Dermis microvascular lymphatic vessel endothelial cell (primary cell): ENCODE measurements at regions not wholly inside any gene's neighbourhood (a gene's known extent, or its start where the extent isn't known, plus 50 kb on each side); places are given as distances from the start of the nearest gene placed in this dataset.
A peak's percentile ranks its signal among the peaks of the same experiment; 100 is the strongest.
"Not testable (repeated sequence)": the region's sequence is repeated elsewhere in the genome, so short reads cannot be mapped to it uniquely, and the experiment has no call there.

ENCODE experiments used
- DNase-seq, 2 donors: peaks; one replicate each; pipeline versions ENCODE4 v3.0.0 to v3.0.0-alpha.2; 2010; ENCODE audit warnings: low read depth in 2 of 2

GRCh38 chr13:97520061-97520460, 86.1 kb downstream of the RAP2A start:
- no peak for DNase-seq

DNA sequence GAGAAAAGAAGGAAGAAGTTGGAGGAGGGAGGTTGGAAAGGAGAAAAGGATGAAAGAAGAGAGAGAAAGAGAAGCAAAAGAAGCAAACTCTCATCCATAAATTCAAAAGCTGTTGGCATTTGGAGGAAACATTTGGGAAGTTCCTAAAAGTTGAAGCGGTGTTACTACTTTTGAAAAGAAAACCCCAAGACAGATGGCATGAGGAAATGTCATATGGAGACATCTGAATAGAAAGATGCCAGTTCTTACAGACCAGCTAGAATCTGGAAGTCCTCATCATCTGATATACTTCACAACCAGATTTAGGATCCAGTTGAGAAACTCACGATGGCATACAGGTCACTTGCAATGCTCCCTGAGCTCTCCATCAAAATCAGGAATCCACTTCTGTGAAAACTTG, 86.9 kb downstream of the RAP2A start:
- no peak for DNase-seq

DNA sequence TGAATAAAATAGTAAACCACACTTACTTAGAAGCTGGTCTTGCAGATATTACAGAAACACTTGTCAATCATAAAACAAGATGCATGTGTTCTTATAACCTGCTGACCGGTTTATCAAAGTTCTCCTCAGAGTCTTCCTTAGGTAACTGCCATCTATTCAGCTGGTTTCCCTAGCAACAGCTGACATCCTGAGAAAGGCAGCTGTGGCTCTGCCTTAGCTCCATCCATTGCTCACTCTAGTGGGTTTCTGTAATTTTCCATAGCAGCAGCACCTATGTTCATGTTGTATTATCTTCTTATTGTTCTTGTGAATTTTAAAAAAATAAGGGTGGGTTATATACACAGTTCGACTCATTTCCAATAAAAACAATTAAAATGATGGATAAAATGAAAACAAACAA, 87.8 kb downstream of the RAP2A start:
- DNase-seq, result no peak

DNA sequence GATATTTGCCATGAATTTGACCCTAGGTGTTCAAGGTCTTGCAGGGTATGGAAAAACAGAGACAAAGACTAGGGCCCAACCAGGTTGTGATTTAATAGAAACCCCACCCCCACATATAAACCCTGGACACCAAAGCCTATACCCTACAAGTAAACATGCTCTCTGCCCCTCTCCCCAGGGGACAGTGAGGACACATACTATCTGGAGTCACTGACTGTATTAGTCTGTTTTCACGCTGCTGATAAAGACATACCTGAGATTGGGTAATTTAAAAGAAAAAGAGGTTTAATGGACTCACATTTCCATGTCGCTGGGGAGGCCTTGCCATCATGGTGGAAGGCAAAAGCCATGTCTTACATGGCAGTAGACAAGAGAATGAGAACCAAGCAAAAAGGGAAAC, 88.3 kb downstream of the RAP2A start:
- no peak for DNase-seq

DNA sequence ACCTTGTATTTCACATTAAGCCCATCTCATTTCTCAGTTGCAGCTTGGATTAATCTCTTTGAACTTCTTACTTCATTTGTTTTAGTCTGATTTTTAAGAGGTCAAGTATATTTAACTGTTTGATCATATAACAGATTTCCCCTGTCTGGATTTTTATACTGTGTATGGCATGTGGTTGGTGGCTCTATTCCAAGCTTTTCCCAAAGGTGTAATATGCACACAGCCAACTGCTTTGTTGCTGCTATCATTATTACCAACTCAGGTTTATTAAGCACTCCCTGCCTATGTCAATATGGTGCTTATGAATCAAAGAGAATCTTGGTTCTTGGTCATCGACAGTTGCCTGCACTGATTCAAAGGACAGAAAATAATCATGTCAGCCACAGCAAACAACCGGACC, 92.6 kb downstream of the RAP2A start:
- DNase-seq, result no peak

DNA sequence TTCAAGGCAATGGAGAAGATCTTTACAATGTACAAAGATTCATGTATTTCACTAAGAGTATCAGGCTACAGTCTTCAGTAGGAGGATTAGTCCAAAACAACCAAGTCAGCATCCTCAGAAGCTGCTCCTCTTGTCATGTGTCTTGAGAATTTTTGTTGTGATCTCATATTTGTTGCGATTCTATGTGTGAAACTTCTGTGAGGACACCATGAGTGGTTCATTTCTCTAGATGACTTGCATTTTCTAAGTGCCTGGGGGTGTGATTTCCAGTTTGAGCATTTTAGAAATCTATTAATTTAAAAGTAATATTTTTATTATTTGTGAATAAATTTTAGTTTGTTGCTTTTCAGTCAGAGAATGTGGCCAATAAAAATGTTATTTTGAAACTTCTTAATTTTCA, 94.5 kb downstream of the RAP2A start:
- DNase-seq, result no peak

DNA sequence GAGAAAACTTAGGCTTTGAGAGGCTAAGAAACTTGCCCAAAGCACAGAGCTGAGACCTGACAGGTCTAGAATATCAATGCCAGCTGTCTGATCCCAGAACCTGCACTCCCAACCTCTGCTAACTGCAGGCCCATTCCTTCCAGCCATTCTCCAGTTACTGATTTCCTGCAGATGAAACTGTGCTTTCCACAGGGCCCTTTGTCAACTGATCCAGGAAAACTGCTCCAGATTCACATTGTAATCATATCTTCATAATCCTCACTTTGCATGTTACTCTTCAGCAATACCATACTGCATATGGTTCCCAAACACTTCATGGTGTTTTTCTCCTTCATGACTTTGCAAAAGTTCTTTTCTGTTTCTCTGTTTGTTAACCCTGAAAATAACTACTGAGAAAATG, 100.6 kb downstream of the RAP2A start:
- no peak for DNase-seq

GRCh38 chr13:97535614-97536013, 101.6 kb downstream of the RAP2A start:
- DNase-seq, result no peak

DNA sequence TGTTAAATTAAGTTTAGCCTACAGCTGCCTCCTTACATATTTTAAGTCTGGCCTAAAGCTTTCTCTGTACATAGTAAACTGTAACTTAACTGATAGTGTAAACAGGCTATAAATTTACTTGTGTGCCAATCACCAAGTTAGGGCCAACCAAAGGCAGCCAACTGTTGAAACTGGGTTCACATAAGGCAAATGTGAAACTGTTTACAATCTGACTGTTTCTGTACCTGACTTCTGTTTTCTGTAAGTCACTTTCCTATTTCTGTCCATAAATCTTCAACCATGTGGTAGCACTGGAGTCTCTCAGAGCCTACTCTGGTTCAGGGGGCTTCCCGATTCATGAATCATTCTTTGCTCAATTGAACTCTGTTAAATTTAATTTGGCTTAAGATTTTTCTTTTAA, 103.1 kb downstream of the RAP2A start:
- DNase-seq, result no peak

DNA sequence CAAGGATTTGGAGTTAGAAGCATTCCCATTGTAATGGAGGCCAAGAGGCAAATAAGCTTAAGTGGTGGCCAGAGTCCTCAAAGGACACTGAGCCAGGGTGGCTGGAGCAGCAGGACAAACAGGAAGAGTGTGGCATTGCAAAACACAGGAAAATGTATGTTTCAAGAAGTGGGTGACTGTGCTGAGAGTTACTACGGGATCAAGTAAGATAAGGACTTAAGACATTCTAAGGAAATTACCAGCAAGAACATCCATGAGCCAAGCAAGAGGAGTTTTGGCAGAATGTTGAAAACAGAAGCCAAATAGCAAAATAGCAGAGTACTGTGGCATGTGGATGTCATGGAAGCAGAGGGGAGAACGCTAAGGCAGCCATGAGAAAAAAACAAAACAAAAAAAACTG, 104.2 kb downstream of the RAP2A start:
- DNase-seq, result no peak

DNA sequence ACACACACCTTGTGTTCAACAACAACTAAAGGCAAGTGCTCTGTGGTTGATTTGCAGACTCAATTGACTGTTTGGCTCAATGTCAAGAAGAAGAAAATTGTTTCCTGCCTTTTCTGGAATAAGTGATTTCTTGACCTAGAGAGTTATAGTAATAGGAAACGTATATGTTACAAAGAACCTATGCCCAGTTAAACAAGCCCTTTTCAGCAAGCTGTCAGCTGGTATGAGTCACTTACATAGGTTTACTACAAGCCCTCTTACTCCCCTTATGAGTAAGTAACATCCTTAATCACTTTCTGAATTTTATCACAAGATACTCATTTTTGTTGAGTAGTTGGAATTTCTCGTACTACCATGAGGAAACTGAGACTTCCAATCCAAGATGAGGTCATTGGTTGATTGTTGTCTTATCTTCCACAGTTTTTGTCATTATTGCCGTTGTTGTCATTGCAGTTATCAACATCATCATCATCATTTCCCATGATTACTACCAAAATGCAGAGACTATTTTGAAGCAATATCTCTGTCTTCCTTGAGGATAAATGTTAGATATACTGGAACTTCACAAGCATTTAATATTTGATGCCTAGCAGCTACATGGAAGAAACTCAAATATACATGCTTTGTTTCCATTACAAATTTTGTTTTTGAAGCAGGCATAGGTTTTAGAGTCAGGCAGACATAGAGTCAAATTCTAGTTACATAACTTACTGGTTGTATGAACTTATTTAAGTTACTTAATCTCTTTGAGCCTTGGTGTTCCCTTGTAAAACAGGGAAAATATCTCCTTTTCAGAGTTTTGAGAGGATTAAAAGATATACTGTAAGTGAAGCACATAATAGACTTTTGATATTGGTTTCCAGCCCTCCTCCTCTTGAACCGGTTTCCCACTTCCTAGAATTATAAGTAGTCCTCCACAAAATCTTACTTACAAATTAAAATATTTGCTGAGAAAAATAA, 106.0 kb downstream of the RAP2A start:
- DNase-seq, result peak in 1 of 2 donors; percentile 4

DNA sequence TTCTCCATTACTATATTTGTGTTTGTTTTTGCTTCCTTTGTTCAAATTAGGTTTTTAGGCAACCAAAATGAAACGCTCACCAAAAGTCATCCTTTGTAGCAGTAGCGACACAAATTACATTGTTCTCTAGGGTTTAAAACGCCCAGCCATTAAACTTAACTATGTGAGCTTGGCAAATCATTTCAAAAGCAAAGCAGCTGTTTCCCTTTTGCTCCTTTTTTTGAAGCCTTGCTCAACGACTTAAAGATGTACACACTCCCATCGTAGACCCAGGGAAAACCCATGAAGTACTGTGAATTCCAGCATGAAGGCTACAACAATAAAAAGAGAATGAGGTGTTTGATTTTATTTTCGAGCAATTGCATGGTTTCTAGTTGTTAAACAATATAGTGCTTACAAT, 106.7 kb downstream of the RAP2A start:
- no peak for DNase-seq

GRCh38 chr13:97542102-97542685, 108.2 kb downstream of the RAP2A start:
- DNase-seq, result no peak

GRCh38 chr13:97544031-97544765, 110.2 kb downstream of the RAP2A start:
- DNase-seq, result no peak

DNA sequence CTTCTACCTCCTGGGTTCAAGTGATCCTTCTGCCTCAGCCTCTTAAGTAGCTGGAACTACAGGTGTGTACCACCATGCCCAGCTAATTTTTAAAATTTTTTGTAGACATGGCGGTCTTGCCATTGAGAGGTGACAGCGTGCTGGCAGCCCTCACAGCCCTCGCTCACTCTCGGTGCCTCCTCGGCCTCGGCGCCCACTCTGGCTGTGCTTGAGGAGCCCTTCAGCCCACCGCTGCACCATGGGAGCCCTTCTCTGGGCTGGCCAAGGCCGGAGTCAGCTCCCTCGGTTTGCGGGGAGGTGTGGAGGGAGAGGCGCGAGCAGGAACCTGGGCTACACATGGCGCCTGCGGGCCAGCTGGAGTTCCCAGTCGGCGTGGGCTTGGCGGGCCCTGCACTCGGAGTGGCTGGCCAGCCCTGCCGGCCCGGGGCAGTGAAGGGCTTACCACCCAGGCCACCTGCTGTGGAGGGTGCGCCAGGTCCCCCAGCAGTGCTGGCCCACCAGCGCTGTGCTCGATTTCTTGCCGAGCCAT, 111.1 kb downstream of the RAP2A start:
- not testable (repeated sequence) for DNase-seq

DNA sequence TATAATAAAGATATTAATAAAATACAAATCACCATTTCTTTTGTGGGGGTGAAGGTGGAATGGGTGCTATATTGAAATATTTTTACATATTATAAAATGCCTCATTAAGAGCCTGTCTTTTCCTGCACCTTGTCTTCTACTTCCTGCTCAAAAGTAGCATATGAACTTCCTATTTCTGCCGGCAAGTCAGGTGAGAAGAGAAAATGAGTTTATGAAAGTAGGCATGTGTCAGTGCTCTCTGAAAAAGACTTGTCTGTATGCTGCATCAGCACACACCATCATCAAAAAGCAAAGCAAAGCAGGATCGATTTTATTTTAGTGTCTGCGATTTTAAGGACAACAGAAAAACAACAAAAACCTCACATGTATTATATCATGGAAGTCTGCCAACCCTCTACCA, 114.2 kb downstream of the RAP2A start:
- no peak for DNase-seq

DNA sequence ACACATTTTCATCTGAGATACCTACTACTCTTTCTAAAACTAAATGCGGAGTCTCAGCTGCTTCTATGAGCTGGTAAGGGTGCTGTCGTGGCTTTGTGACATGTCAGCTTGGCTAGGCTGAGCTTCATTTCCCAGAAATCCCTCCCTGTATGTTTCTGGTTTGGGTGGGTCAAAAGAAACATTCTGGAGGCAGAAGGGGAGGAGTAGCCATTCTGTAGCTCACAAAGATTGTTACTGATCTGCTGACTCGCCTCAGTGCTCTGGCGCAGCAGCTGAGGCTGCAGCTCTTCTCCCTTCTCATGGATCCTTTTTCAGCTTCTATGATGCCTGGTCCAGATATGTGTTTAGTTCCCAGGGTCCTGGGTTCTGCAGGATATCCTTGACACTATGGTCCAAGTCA, 114.7 kb downstream of the RAP2A start:
- no peak for DNase-seq

DNA sequence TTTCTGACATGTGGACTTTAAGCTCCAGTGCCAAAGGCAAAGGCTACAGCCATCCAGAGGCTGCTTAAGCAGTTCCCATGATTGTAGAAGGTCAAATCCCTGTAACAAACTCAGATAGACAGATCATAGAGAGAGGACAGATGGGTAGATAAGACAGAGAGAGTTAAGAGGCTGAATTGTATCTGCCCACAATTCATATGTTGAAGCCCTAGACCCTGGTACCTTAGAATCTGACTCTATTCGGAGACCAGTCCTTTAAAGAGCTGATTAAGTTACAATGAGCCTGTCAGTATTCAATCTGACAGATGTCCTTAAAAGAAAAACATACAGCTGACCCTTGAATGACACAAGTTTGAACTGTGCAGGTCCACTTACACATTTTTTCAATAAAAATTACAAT, 115.2 kb downstream of the RAP2A start:
- no peak for DNase-seq

DNA sequence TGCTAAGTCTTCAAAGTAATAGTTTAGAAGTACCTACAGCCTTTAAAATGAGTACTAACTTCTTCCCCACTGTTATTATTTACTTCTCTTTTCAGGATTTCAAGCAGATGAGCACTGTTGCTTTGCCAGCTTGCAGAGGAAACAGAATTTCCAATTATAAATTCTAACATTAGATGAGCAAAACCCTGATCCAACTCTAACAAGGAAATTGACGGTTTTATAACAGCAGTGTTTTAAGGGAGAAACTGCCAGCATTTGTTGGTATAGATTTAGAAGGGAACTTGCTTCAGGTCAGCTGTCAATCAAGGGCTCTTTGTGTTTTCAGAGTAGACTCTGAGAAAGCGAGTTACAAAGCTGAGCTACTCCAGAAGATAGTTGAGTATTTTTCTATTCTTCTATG, 120.5 kb downstream of the RAP2A start:
- DNase-seq, result no peak

DNA sequence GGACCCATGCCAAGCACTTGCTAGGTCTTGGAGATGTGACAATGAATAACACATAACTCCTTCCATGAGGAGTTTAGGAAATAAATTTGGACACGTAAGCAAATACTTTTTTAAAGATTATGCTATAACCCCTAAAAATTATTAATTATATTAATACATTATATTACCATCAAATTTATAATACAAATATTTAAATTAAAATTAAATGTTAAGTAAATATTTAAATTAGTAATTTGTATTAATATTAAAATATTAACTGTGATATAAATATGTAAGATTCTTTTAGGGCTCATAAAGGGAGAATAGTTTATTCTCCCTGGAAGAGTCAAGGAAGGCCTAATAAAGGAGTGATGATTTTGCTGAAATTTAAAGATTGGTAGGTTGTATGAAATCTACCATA, 121.1 kb downstream of the RAP2A start:
- no peak for DNase-seq

- no peak for DNase-seq
Observed at GRCh38 chr13:97559030-97559429, 125.1 kb downstream of the RAP2A start.

- no peak for DNase-seq
Observed at GRCh38 chr13:97559981-97560380, 126.0 kb downstream of the RAP2A start.
